ENCODE measurements at regions not wholly inside any gene's neighbourhood (a gene's known extent, or its start where the extent isn't known, plus 50 kb on each side); places are given as distances from the start of the nearest gene placed in this dataset.

DNA sequence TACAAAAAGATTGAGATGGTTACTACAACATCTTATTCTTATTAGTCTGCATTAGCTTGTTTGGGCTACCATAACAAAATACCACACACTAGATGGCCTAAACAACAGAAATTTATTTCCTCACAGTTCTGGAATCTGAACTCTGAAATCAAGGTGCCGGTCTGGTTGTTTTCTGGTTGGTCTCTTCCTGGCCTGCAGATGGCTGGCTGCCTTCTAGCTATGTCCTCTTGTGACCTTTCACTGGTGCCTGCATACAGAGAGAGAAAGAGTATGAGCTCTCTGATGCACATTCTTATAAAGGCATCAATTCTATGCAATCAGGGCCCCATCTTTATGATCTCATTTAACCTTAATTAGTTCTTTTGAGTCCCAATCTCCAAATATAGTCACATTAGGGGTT lies 696.5 kb downstream of the TDRD15 start:
- Histone ChIP-seq H3K4me1 (ENCODE audit: control insufficient read depth, low read depth, low read length) (no peaks in the 10 kb centered on the region), H3K4me3 (ENCODE audit: low read length) (no peak overlapping the region), H3K79me1 (ENCODE audit: low read length) (no peaks in the 10 kb centered on the region), H2BK120ac (ENCODE audit: low read depth, low read length) (no peak overlapping the region), H3K79me2 (ENCODE audit: control insufficient read depth, insufficient read depth, low read length) (no peaks in the 10 kb centered on the region), H2BK5ac (ENCODE audit: low read length) (no peak overlapping the region), H3K18ac (ENCODE audit: low read length) (no peak overlapping the region), H3K27ac (ENCODE audit: low read depth, low read length) (no peak overlapping the region), H3K27me3 (ENCODE audit: insufficient read depth, low read length, poor library complexity) (no peaks in the 10 kb centered on the region), H4K5ac (ENCODE audit: low read length) (no peak overlapping the region), H3K9ac (ENCODE audit: low read length) (no peak overlapping the region), H3K4ac (ENCODE audit: low read depth, low read length) (no peak overlapping the region), H3K56ac (ENCODE audit: low read length) (no peak overlapping the region), H2BK15ac (replicated peaks; ENCODE audit: low read depth) (no peak overlapping the region), H2AK5ac (ENCODE audit: low read length) (no peak overlapping the region), H3K36me3 (ENCODE audit: control insufficient read depth, insufficient read depth, low read length) (no peaks in the 10 kb centered on the region), H3K23ac (ENCODE audit: low read length) (no peak overlapping the region), H4K8ac (ENCODE audit: low read depth, low read length) (no peak overlapping the region), H3K4me2 (ENCODE audit: low read length) (no peak overlapping the region)
- no CpG with 5 or more reads among the region's 1 CpG for WGBS (ENCODE audit: extremely low coverage, insufficient coverage, low lambda C conversion rate)
- no peak for DNase-seq

DNA sequence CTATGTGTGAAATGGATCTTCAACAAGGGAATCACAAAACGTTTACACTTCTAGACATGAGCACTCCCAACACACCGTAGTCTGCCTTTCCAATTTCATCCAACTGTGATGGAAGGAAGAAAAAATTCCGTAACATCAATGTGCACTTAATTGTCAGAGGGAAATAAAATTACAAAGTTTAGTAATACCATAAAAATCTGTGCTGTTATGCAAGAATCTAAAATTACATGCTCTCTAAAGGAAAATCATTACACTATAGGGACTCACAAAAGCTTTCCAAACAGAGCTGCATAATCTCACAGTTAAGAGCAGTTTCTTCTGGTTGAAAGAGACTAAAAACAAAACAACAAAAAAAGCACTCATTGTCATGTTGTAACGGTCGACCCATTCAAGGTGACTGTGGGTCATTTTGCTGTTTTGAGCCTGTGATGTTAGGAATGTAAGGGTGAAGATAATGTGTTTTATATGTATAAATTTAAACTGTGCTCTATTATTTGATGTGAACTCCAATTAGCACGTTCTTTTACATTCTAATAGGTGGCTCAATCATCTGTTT lies 698.0 kb downstream of the TDRD15 start:
- no peak overlapping the region for H3K4me2 ChIP-seq (ENCODE audit: low read length)

DNA sequence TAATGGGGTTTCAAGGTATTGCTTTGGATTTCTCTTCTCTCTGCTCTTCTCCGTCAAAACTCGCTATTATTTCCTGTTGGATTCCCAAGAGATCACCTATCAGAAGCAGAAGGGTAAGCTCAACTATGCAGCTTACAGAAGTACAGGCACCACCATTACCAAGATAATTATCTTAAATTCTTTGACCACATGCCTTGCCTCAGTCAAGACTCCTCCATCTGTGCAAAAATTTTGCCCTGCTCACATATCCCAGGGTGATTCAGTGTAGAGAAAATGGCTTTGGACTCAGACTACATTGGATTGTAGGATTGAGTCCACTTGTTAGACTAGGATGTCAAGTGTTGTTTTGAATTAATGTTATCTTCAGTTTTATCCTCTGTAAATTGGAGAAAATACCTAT lies 698.7 kb downstream of the TDRD15 start:
- Histone ChIP-seq H4K5ac (ENCODE audit: low read length) (no peak overlapping the region), H3K4me1 (ENCODE audit: control insufficient read depth, low read depth, low read length) (no peaks in the 10 kb centered on the region), H2BK15ac (replicated peaks; ENCODE audit: low read depth) (no peak overlapping the region), H3K79me1 (ENCODE audit: low read length) (no peaks in the 10 kb centered on the region), H2BK5ac (ENCODE audit: low read length) (no peak overlapping the region), H2AK5ac (ENCODE audit: low read length) (no peak overlapping the region), H3K27ac (ENCODE audit: low read depth, low read length) (no peak overlapping the region), H3K4me3 (ENCODE audit: low read length) (no peak overlapping the region), H3K36me3 (ENCODE audit: control insufficient read depth, insufficient read depth, low read length) (no peaks in the 10 kb centered on the region), H3K23ac (ENCODE audit: low read length) (no peak overlapping the region), H3K4ac (ENCODE audit: low read depth, low read length) (no peak overlapping the region), H2BK120ac (ENCODE audit: low read depth, low read length) (no peak overlapping the region), H3K4me2 (ENCODE audit: low read length) (no peak overlapping the region), H3K9ac (ENCODE audit: low read length) (no peak overlapping the region), H3K79me2 (ENCODE audit: control insufficient read depth, insufficient read depth, low read length) (no peaks in the 10 kb centered on the region), H3K18ac (ENCODE audit: low read length) (no peak overlapping the region), H3K56ac (ENCODE audit: low read length) (no peak overlapping the region), H4K8ac (ENCODE audit: low read depth, low read length) (no peak overlapping the region), H3K27me3 (ENCODE audit: insufficient read depth, low read length, poor library complexity) (no peaks in the 10 kb centered on the region)
- WGBS (ENCODE audit: extremely low coverage, insufficient coverage, low lambda C conversion rate) = no CpG with 5 or more reads among the region's 2 CpGs
- DNase-seq = no peak

More for the DNA sequence above, 698.0 kb downstream of the TDRD15 start:
- H3K9ac ChIP-seq (ENCODE audit: low read length) = no peak overlapping the region
- no peak overlapping the region for H3K23ac ChIP-seq (ENCODE audit: low read length)
- no peaks in the 10 kb centered on the region for H3K4me1 ChIP-seq (ENCODE audit: control insufficient read depth, low read depth, low read length)
- no peaks in the 10 kb centered on the region for H3K79me2 ChIP-seq (ENCODE audit: control insufficient read depth, insufficient read depth, low read length)
- WGBS (ENCODE audit: extremely low coverage, insufficient coverage, low lambda C conversion rate) = no CpG with 5 or more reads among the region's 6 CpGs
- no peak overlapping the region for H2BK15ac ChIP-seq (replicated peaks; ENCODE audit: low read depth)
- H3K27me3 ChIP-seq (ENCODE audit: insufficient read depth, low read length, poor library complexity) = no peaks in the 10 kb centered on the region
- no peak overlapping the region for H3K27ac ChIP-seq (ENCODE audit: low read depth, low read length)
- H3K56ac ChIP-seq (ENCODE audit: low read length) = no peak overlapping the region
- no peaks in the 10 kb centered on the region for H3K36me3 ChIP-seq (ENCODE audit: control insufficient read depth, insufficient read depth, low read length)
- H2BK120ac ChIP-seq (ENCODE audit: low read depth, low read length) = no peak overlapping the region
- H3K4me3 ChIP-seq (ENCODE audit: low read length) = no peak overlapping the region
- DNase-seq = no peak
- no peak overlapping the region for H2BK5ac ChIP-seq (ENCODE audit: low read length)
- H4K8ac ChIP-seq (ENCODE audit: low read depth, low read length) = no peak overlapping the region
- H3K18ac ChIP-seq (ENCODE audit: low read length) = no peak overlapping the region
- no peak overlapping the region for H2AK5ac ChIP-seq (ENCODE audit: low read length)
- H3K79me1 ChIP-seq (ENCODE audit: low read length) = no peaks in the 10 kb centered on the region
- no peak overlapping the region for H3K4ac ChIP-seq (ENCODE audit: low read depth, low read length)
- H4K5ac ChIP-seq (ENCODE audit: low read length) = no peak overlapping the region

DNA sequence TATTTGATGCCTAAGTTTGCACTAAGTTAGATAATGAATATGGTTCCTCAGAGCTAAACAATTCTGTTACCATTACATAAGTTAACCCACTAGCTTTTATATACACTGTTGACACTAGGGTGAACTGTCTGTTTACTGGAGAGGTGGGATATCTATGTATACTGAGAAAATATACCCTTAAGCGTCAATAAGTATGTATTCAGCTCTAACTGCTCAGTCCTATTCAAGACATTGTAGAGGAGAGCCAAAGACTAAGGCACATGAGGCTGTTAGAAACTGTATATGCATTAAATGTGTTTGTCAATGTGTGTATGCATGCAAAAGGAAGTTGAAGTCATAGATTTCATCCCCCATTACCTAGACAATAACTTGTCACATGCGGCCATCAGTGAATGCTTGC lies 710.0 kb downstream of the TDRD15 start:
- H3K4me3 ChIP-seq (ENCODE audit: low read length) = no peak overlapping the region

DNA sequence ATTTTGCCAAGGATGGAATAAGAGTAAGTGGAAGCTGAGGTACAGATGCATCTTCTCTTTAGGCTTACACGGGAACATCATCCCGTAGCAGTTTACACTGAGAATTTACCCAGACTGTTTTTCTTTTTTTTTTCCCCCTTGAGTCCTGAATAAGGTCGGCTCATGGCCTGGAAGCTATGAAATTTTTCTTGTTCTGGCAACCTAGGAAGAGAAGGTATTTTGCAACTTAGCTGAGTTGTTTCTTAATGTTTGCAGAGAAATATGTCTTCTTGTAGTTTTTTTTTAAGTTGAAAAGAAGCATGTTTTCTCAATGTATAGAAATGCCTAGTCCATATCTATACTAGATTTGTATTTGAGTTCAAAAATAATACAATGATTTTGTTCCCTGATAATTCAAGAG lies 712.5 kb downstream of the TDRD15 start:
- Histone ChIP-seq H3K9ac (ENCODE audit: low read length) (no peak overlapping the region), H3K4ac (ENCODE audit: low read depth, low read length) (no peak overlapping the region), H2AK5ac (ENCODE audit: low read length) (no peak overlapping the region), H3K4me2 (ENCODE audit: low read length) (no peak overlapping the region), H4K5ac (ENCODE audit: low read length) (no peak overlapping the region), H3K27ac (ENCODE audit: low read depth, low read length) (no peak overlapping the region), H3K56ac (ENCODE audit: low read length) (no peak overlapping the region), H3K4me3 (ENCODE audit: low read length) (no peak overlapping the region), H3K36me3 (ENCODE audit: control insufficient read depth, insufficient read depth, low read length) (no peaks in the 10 kb centered on the region), H3K23ac (ENCODE audit: low read length) (no peak overlapping the region), H3K4me1 (ENCODE audit: control insufficient read depth, low read depth, low read length) (no peaks in the 10 kb centered on the region), H2BK120ac (ENCODE audit: low read depth, low read length) (no peak overlapping the region), H3K27me3 (ENCODE audit: insufficient read depth, low read length, poor library complexity) (no peaks in the 10 kb centered on the region), H2BK15ac (replicated peaks; ENCODE audit: low read depth) (no peak overlapping the region), H3K79me1 (ENCODE audit: low read length) (no peaks in the 10 kb centered on the region), H3K18ac (ENCODE audit: low read length) (no peak overlapping the region), H3K79me2 (ENCODE audit: control insufficient read depth, insufficient read depth, low read length) (no peaks in the 10 kb centered on the region), H4K8ac (ENCODE audit: low read depth, low read length) (no peak overlapping the region), H2BK5ac (ENCODE audit: low read length) (no peak overlapping the region)
- WGBS (ENCODE audit: extremely low coverage, insufficient coverage, low lambda C conversion rate) = no CpG with 5 or more reads among the region's 3 CpGs
- DNase-seq = no peak

More for the DNA sequence above, 710.0 kb downstream of the TDRD15 start:
- H3K27me3 ChIP-seq (ENCODE audit: insufficient read depth, low read length, poor library complexity) = no peaks in the 10 kb centered on the region
- H2AK5ac ChIP-seq (ENCODE audit: low read length) = no peak overlapping the region
- H3K4me2 ChIP-seq (ENCODE audit: low read length) = no peak overlapping the region
- no peak overlapping the region for H3K4ac ChIP-seq (ENCODE audit: low read depth, low read length)
- H2BK15ac ChIP-seq (replicated peaks; ENCODE audit: low read depth) = no peak overlapping the region
- H3K23ac ChIP-seq (ENCODE audit: low read length) = no peak overlapping the region
- DNase-seq = no peak
- no peak overlapping the region for H4K5ac ChIP-seq (ENCODE audit: low read length)
- no peak overlapping the region for H3K27ac ChIP-seq (ENCODE audit: low read depth, low read length)
- H3K36me3 ChIP-seq (ENCODE audit: control insufficient read depth, insufficient read depth, low read length) = no peaks in the 10 kb centered on the region
- no peaks in the 10 kb centered on the region for H3K4me1 ChIP-seq (ENCODE audit: control insufficient read depth, low read depth, low read length)
- no peak overlapping the region for H3K18ac ChIP-seq (ENCODE audit: low read length)
- WGBS (ENCODE audit: extremely low coverage, insufficient coverage, low lambda C conversion rate) = no CpG with 5 or more reads among the region's 2 CpGs
- H2BK120ac ChIP-seq (ENCODE audit: low read depth, low read length) = no peak overlapping the region
- H3K9ac ChIP-seq (ENCODE audit: low read length) = no peak overlapping the region
- no peaks in the 10 kb centered on the region for H3K79me1 ChIP-seq (ENCODE audit: low read length)
- no peaks in the 10 kb centered on the region for H3K79me2 ChIP-seq (ENCODE audit: control insufficient read depth, insufficient read depth, low read length)
- no peak overlapping the region for H4K8ac ChIP-seq (ENCODE audit: low read depth, low read length)
- H3K56ac ChIP-seq (ENCODE audit: low read length) = no peak overlapping the region
- no peak overlapping the region for H2BK5ac ChIP-seq (ENCODE audit: low read length)

DNA sequence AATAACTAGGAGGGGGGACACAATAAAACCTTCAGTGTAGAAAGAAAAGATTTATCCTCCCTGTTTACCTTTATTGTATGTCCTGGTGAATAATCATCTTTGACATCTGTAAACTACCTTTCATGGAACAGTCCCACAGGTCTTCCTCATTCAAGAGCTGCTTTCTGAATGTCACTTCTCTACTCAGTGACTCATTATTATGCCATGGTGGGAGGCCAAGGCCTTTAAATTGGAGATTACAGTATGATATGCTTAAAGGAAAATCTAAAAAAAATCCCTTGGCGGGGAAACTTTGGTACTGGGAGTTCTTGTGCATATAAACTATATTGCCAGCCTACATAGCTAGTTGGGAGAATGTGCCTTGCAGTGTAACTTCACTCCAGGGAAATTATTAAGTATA lies 713.0 kb downstream of the TDRD15 start:
- Histone ChIP-seq H3K79me1 (ENCODE audit: low read length) (no peaks in the 10 kb centered on the region), H4K8ac (ENCODE audit: low read depth, low read length) (no peak overlapping the region), H3K36me3 (ENCODE audit: control insufficient read depth, insufficient read depth, low read length) (no peaks in the 10 kb centered on the region), H3K4me2 (ENCODE audit: low read length) (no peak overlapping the region), H2BK120ac (ENCODE audit: low read depth, low read length) (no peak overlapping the region), H3K56ac (ENCODE audit: low read length) (no peak overlapping the region), H3K4ac (ENCODE audit: low read depth, low read length) (no peak overlapping the region), H3K4me1 (ENCODE audit: control insufficient read depth, low read depth, low read length) (no peaks in the 10 kb centered on the region), H2AK5ac (ENCODE audit: low read length) (no peak overlapping the region), H3K9ac (ENCODE audit: low read length) (no peak overlapping the region), H3K4me3 (ENCODE audit: low read length) (no peak overlapping the region), H4K5ac (ENCODE audit: low read length) (no peak overlapping the region), H2BK15ac (replicated peaks; ENCODE audit: low read depth) (no peak overlapping the region), H3K27me3 (ENCODE audit: insufficient read depth, low read length, poor library complexity) (no peaks in the 10 kb centered on the region), H3K23ac (ENCODE audit: low read length) (no peak overlapping the region), H3K18ac (ENCODE audit: low read length) (no peak overlapping the region), H3K79me2 (ENCODE audit: control insufficient read depth, insufficient read depth, low read length) (no peaks in the 10 kb centered on the region), H2BK5ac (ENCODE audit: low read length) (no peak overlapping the region), H3K27ac (ENCODE audit: low read depth, low read length) (no peak overlapping the region)
- DNase-seq = no peak
- WGBS (ENCODE audit: extremely low coverage, insufficient coverage, low lambda C conversion rate) = no CpG with 5 or more reads among the region's 1 CpG
